ENCODE measurements at regions not wholly inside any gene's neighbourhood (a gene's known extent, or its start where the extent isn't known, plus 50 kb on each side); places are given as distances from the start of the nearest gene placed in this dataset.
"Not testable (repeated sequence)": the region's sequence is repeated elsewhere in the genome, so short reads cannot be mapped to it uniquely, and the experiment has no call there.

DNA sequence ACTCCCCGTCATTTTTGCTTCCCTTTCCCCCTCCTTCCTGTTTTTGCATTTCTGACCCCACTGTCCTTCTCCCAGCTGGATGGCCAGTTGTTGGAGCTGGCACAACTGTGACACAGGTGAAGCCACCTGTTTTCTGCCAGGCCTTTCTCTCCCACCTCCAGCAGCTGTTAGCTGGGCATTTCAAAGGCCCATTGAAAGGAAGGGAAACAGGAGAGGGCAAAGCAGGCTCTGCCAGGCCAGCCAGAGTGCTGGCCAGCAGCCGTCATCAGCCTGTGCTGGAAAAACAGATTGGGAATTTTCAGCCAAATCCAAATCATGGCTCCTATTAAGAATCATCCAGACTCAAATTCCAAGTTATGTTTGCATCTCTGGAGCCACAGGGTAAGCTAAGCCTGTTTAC is 155.2 kb upstream of the C2CD4B start:
- no peak for DNase-seq (ENCODE audit: low read depth in 3 of 3, low spot score in 1 of 3)

DNA sequence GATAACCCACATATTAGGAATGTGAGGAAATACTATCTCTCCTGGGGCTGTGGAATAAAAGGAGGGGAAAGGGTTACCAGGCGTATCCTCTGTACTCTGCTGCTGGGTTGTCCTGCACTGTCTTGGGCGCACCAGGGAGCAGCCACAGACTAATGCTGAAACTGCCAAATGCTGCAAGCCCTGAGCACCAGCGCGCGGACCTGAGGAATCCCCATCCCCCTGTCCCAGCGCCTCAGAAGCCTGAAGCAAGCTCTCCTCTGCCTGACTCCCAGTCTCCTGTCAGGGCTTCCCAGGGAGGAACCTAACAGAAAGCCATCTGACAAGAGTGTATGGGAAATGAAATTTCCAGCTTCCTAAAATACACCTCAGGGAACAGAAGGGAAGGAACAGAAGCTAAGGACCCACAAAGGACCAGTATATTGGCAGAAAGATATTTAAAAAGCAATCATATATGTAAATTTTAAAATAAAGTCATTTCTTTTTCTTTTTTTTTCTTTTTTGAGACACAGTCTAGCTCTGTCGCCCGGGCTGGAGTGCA is 158.3 kb upstream of the C2CD4B start:
- no peak for DNase-seq (ENCODE audit: low read depth in 3 of 3, low spot score in 1 of 3)

DNA sequence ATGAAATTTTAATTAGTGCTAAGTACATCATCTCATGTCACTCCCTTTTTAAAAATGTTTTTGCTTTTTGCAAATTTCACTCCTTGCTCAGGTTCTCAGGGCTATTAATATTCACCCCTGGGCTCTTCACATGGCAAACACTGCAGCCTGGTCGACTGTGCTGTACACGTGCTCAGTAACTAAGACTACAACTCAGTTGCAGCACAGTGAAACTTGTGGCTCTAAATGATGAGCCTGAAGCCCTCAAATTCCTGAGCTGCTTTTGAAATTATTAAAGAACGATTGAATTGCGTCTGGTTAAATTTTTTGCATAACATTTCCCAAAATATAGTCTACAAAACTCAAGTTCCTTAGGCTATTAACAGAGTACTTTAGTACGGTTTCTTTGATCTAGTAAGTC is 159.3 kb upstream of the C2CD4B start:
- no peak for DNase-seq (ENCODE audit: low read depth in 3 of 3, low spot score in 1 of 3)

DNA sequence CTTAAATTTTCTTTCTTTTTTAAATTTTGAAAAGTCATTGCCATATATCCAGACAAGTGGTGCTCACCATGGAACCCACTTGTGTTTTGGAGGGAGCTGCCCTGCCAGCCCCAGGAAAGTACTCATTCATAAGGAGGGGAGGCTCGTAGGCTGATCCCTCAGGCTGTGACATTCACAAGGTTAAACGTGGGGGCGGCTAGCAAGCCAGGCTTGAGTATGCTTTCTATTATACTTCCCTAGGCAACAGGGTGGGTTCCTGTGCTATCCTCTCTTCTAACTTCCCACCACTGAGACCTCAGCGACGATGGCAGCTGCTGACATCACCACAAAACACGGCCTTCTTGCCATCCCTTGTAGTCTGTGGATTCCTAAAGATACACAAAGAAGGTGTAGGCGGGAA is 160.5 kb upstream of the C2CD4B start:
- DNase-seq (ENCODE audit: low read depth in 3 of 3, low spot score in 1 of 3) = no peak

DNA sequence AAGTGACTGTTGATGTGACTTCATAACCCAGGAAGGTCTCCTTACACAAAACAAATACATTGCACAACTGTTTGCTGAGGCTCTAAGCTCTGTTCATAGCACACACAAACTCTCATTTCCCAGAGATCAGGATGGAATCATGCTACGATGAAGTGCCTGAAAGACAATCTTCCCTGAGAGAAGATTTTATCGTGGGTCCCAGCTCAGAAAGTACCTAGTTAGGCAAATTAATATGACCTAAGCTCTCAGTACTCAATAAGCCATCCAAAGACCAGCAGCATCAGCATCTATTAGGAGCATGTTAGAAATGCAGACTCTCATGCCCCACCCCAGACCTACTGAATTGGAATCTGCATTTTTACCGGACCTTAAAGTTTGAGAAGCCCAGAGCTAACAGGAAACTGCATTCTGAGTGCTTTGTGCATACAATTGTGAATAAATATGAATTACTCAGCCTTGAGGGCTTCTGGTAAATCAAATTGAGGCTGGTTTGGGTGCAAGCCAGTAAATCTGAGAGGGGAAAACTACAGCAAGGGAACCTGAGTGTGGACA is 161.5 kb upstream of the C2CD4B start:
- no peak for DNase-seq (ENCODE audit: low read depth in 3 of 3, low spot score in 1 of 3)

DNA sequence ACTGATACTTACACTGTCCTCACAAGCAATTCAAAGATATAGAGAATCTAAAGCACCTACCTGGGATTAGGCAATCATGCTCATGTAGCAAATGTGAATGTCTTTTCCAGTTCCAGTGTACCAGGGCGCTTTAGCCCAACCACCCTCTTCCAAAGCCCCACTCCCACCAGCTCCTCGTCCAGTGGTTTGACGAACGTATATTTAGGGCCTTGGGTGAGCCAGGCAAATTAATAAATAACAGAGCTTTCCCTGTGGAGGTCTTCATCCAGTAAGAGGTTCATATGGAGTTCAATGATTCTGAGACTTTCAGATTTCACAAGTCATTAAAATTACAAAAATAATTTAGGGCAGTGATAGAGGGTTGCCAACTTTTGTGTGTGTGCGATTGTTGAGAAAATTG is 162.3 kb upstream of the C2CD4B start:
- DNase-seq (ENCODE audit: low read depth in 3 of 3, low spot score in 1 of 3) = no peak

DNA sequence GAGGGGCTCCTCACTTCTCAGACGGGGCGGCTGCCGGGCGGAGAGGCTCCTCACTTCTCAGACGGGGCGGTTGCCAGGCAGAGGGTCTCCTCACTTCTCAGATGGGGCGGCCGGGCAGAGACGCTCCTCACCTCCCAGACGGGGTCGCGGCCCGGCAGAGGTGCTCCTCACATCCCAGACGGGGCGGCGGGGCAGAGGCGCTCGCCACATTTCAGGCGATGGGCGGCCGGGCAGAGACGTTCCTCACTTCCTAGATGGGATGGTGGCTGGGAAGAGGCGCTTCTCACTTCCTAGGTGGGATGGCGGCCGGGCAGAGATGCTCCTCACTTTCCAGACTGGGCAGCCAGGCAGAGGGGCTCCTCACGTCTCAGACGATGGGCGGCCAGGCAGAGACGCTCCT is 167.4 kb upstream of the C2CD4B start:
- DNase-seq (ENCODE audit: low read depth in 3 of 3, low spot score in 1 of 3) = not testable (repeated sequence)

DNA sequence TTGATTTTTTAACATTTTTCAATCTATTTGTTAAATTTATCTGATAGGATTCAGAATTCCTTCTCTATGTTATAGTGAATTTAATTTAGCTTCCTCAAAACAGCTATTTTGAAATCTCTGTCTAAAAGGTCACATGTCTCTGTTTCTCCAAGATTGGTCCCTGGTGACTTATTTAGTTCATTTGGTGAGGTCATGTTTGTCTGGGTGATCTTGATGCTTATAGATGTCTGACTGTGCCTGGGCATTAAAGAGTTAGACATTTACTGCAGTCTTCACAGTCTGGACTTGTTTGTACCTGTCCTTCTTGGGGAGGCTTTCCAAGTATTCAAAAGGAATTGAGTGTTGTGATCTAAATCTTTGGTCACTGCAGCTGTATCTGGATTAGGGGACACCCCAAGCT is 169.5 kb upstream of the C2CD4B start:
- DNase-seq (ENCODE audit: low read depth in 3 of 3, low spot score in 1 of 3) = no peak

DNA sequence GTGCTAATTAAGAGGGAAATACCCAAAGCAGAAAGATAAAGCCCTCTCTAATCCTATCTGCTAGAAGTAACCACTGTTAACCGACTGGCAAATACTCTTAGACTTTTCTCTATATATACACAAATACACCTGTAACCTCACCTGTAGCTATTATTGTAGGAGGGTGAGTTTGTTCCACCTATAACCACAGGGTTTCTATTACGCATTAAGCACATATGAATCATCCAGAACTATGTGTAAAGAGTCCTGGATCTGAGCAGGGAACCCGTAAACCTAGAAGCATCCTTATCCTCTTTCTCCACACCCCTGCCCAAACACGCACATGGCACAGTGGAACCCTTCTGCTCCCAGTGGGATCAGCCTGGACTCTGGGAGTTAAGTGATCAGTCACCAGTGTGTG is 172.8 kb upstream of the C2CD4B start:
- no peak for DNase-seq (ENCODE audit: low read depth in 3 of 3, low spot score in 1 of 3)

DNA sequence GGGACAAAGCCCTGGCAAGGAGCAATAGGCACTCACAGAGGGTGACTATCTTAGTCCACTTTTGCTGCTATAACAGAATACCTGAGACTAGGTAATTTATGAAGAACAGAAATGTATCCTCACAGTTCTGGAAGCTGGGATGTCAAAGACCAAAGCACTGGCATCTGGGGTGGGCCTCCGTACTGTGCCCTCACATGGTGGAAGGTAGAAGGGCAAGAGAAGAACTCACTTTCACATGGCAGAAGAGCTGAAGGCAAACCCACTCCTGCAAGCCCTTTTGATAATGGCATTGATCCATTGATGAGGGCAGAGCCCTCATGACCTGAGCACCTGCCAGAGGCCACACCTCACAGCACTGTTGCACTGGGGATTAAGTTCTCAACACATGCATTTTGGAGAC is 173.4 kb upstream of the C2CD4B start:
- DNase-seq (ENCODE audit: low read depth in 3 of 3, low spot score in 1 of 3) = no peak

DNA sequence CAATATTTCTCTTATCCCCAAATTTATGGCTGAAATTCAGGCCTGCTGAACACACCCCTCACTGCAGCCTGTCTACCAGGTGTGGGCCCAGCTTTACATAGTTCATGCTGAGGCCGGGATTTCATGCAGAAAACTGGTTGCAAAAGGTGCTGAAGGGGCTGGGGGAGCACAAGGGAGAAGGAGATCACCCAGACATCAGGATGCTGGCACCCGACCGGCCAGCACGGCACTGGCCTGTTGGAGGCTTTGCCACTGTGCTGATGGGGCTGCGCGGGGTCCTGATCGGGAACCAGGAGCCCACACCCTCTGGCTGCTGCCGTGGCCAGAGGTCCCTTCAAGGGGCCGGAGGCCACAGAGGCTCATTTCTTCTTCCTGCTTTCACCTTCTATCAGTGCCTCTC is 177.9 kb upstream of the C2CD4B start:
- no peak for DNase-seq (ENCODE audit: low read depth in 3 of 3, low spot score in 1 of 3)

DNA sequence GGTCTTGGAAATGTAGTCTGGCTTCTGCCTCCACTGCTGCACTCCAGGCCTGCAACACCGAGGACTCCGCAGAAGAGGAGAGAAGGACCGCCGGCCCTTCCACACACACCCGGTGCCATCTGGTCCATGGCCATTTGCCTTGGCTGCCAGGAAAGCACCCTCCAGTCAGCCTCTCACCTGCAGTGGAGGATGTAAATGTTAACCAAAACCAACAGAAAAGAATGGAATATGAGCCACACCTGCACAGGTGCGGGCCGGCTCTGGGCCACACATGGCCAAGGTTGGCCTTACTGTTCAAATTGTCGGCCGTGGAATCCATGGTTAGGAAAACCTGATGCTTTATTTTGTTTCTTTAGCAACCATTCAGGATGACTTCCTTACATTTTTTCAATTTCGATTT is 178.3 kb upstream of the C2CD4B start:
- DNase-seq (ENCODE audit: low read depth in 3 of 3, low spot score in 1 of 3) = no peak

DNA sequence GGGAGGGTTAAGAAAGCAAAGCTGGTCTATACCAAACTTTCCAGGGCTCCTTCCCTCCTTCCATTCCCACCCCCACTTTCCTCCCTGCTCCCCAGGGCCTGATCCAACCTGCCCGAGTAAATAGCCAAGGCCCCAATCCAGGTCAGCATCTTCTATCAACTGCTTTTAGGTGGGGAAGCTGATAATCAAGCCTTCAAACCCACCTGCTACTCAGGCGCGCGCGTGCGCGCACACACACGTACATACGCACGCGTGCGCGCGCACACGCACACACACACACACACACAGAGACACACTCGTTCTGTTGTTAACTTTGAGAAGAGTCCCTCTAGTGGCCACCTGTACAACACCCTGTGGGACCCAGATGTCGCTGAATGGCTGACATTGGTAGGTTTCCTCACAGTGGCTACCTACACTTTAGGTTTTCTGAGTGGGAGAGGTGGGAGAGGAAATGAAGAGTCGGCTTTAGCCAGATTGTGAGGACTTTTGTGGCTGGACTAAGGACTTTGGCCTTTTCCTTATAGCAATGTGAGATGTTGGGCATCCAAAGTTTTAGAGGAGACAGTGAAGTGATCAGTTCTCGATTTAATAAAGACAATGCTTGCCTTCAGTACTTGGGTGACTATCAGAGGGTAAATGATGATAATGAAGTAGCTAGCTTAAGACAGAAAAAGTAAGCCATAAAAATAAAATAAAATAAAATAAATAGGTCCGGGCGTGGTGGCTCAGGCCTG is 179.9 kb upstream of the C2CD4B start:
- peak in 2 of 3 donors; percentile 1 to 14 for DNase-seq (ENCODE audit: low read depth in 3 of 3, low spot score in 1 of 3)

DNA sequence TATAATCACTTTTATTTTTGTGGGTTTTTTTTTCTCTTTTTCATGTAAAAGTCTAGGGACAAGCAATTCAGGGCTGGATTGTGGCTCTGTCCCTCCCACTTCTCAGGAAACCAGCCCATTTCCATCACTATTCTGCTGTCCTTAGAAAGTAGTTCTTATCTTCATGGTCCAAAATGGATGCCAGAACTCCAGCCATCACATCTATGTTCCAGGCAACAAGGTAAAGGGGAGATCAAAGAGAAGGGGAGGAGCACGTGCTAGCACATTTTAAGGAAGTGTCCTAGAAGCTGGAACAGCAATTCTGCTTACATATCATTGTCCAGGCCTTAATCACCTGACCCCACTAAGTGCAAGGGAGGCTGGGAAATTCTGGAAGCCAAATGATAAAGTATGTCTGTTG is 181.1 kb upstream of the C2CD4B start:
- DNase-seq (ENCODE audit: low read depth in 3 of 3, low spot score in 1 of 3) = no peak

DNA sequence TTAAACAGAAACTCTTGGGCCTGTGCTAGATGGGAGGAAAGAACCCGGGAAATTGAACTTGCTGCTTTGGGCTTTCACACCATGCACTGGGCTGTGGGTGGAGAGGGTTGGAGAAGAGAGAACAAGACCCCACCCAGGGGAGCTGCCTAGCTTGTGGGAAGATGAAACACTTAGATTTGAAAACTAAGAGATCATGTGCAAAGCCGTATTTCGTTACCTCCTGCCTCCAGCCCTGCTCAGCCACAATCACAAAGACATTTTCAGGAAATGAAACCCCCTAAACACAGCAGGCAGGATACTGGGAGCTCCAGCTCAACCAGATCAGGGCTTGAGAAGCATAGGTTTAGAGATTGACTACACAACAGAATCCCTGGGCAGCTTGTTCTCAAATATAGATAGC is 183.0 kb upstream of the C2CD4B start:
- no peak for DNase-seq (ENCODE audit: low read depth in 3 of 3, low spot score in 1 of 3)

DNA sequence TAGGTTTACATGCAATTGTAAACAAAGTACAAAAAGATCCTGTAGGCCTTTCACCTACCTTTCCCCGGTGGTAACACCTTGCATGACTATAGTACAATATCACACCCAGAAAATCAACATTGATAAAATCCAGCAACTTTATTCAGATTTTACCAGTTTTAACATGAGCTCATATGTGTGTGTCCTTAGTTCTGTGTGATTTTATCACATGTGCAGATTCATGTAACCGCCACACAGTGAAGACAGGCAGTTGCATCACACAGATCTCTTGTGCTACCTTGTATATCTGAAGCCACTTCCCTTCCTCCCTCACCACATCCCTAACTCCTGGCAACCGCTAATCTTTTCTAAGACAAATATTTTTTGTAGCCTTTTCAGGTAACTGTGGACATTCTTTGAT is 183.5 kb upstream of the C2CD4B start:
- DNase-seq (ENCODE audit: low read depth in 3 of 3, low spot score in 1 of 3) = no peak

DNA sequence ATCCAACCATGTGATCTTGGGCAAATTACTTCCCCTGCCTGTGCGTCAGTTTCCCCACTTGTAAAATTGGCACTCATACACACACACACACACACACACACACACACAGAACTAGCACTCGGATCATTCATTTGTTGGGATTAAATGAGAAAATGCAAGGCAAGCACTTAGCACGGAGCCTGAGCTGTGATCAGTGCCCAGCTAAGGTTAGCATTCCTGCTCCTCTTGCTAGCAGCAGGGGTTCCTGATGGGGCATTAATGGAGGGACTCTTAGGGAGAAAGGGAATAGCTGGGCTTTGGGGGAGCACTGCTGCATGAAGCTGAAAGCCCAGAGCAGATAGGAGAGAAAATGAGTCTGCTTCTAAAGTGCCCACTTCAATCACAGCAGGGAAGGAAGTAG is 187.7 kb upstream of the C2CD4B start:
- DNase-seq (ENCODE audit: low read depth in 3 of 3, low spot score in 1 of 3) = no peak

DNA sequence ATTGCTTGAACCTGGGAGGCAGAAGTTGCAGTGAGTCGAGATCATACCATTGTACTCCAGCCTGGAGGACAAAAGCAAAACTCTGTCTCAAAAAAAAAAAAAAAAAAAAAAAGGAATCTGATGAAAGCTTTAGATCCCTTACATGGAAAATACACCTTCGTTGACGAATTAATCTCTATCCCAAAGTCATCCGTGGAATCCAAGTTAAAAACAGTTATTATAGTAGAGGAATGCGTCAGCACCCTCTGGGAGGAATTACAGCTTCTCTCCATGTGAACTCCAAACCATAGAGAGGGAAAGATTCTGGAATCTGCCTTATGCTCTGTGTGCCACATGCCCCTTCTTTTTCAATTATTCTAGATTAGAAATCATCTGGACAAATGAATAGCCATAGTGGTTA is 192.3 kb upstream of the C2CD4B start:
- DNase-seq (ENCODE audit: low read depth in 3 of 3, low spot score in 1 of 3) = no peak

DNA sequence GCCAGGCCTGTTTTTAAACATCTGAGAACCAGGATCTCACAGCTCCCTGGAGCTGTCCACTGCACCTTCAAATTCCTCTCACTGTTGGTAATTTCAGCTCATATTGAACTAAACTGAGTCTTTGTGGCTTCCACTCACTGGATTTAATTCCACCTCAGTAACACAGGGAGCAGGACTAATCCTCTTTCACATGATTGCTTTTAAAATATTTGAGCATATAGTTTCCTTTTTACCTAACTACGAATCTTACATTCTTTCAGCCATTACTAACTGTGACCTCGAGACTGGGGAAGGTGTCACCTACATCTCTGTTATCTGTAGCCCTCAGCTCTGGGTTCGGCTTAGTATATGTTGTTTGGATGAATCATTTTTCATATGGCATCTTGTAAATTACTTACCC is 194.3 kb upstream of the C2CD4B start:
- no peak for DNase-seq (ENCODE audit: low read depth in 3 of 3, low spot score in 1 of 3)

DNA sequence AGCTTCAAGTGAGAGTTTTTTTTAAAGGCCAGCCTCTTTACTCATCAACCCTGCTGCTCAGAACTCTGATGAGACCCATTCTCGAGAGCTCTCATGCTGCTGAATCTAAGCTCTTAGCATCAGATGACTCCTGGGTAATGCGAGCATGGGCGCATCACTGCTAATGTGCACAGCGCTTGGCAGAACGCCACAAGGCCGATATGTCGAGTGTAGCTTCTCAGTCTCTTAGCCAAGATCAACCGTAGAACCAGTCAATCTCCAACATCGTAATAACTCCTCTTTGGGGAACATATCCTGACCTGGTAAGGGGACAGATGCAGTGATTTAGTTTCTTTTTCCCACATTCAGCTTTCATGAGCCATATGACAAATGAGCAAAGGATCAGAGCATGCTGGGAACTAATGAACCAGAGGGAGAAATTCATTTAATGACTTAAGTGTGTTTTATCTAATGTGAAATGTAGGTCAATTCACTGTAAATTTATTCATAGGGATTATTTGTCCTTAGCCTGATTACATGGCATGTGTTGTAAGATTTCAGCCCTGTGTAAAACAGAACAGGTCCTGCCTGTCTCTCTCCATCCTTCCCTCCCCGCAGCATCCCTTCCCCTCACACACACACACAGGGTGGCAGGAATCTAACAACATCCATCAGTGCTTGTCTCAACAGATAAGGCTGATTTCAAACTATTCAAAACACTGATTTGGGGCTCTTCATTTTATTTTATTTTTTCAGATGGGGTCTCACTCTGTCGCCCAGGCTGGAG is 195.4 kb upstream of the C2CD4B start:
- no peak for DNase-seq (ENCODE audit: low read depth in 3 of 3, low spot score in 1 of 3)

DNA sequence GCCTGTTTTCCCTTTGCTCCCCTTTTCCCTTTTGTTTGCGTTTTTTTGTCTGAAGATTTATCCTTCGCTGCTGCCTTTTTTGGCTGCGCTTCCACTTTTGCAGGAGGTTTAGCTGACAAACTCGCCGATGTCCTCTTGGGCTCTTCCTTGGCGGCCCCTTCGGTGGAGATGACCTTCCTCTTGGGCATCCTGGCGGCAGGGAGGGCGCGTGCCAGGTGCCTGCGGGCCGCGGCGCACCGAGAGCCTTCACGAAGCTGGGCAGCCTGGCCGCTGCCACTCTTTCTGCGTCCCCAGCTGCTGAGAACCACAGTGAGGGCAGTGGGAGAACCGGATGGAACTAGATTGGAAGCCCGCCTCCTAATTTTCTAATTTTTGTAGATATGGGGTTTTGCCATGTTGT is 197.1 kb upstream of the C2CD4B start:
- DNase-seq (ENCODE audit: low read depth in 3 of 3, low spot score in 1 of 3) = no peak

DNA sequence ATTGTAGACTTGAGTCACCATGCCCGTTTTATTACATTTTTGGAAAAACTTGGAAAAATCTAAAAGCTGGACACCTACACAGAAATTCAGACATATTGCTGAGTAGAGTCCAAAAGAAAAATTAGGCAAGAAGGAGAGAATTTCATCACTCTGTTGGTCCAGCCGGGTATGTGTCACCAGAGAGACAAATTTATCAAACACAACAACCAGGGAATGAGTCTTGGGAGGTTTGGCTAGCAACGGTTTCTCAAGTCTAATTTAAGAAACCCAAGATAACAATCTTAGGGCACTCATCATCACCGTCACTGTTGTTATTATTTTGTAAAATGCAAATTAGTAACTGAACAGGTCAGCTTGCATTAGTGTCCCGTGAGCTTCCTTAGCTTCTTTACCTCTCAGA is 197.5 kb upstream of the C2CD4B start:
- no peak for DNase-seq (ENCODE audit: low read depth in 3 of 3, low spot score in 1 of 3)

Data from stimulated activated CD4-positive, alpha-beta T cell treated with anti-CD3 and anti-CD28 coated beads, TNF-alpha, amount 100 ng/mL, for 1 hour (primary cell).